GM23248 (cell line): ENCODE measurements at regions not wholly inside any gene's neighbourhood (a gene's known extent, or its start where the extent isn't known, plus 50 kb on each side); places are given as distances from the start of the nearest gene placed in this dataset.

Experiments used
- EZH2 ChIP-seq: fragments of 200-600 bp; sonication (generic); IDR thresholded peaks from 2 replicates; pipeline ENCODE4 v1.6.1; 2018; ENCODE audit warnings: antibody characterized with exemption, mild to moderate bottlenecking; ENCODE audit not compliant: insufficient read depth, poor library complexity, severe bottlenecking
- EZH2phosphoT487 ChIP-seq: fragments of 200-600 bp; sonication (generic); IDR thresholded peaks from 2 replicates; pipeline ENCODE4 v1.6.1; 2018; ENCODE audit warnings: antibody characterized with exemption, moderate library complexity, mild to moderate bottlenecking, low read depth; ENCODE audit not compliant: insufficient read depth

GRCh38 chr17:77815127-77815905 lies 143.2 kb upstream of the TNRC6C start:
- TF ChIP-seq EZH2 = no peak
- TF ChIP-seq EZH2phosphoT487 = no peak
